SK-N-SH (cell line): ENCODE measurements at regions not wholly inside any gene's neighbourhood (a gene's known extent, or its start where the extent isn't known, plus 50 kb on each side); places are given as distances from the start of the nearest gene placed in this dataset.
A peak's percentile ranks its signal among the peaks of the same experiment; 100 is the strongest.

Experiments
- CTCF ChIA-PET: fragments of 300-600, 350-600 bp; formaldehyde crosslinking; extraction: SDS; loops from one replicate; lab custom pipeline; 2021; lab: Yijun Ruan, JAX
- POLR2A ChIA-PET: fragments of 350-600 bp; sonication (Branson Sonifier 250); formaldehyde crosslinking; extraction: SDS; loops from one replicate; lab custom pipeline; 2020; ENCODE audit warnings: antibody characterized with exemption, inconsistent platforms; lab: Yijun Ruan, JAX
- DNase-seq: peaks from one replicate; pipeline ENCODE4 v3.0.0; 2012
- H2AFZ ChIP-seq: fragments of 200-600 bp; sonication (generic); 2 replicates; pipeline ENCODE4 v1.8.1; 2016; ENCODE audit warnings: antibody characterized with exemption, mild to moderate bottlenecking, low read depth
- H3F3A ChIP-seq: fragments of 200-600 bp; sonication (generic); replicated peaks from 2 replicates; pipeline ENCODE3; 2016; ENCODE audit warnings: antibody characterized with exemption, mild to moderate bottlenecking; ENCODE audit not compliant: insufficient read depth
- H3K27ac ChIP-seq, 2 experiments: fragments of 200-500 bp in 1 of 2; fragments of 200-600 bp in 1 of 2; sonication (Bioruptor generic) in 1 of 2; sonication (generic), shearing (Covaris generic) in 1 of 2; 2 replicates each; pipeline versions ENCODE4 v1.5.1 to v1.6.1; 2014 to 2016; ENCODE audit warnings: low read depth in 2 of 2, inconsistent platforms in 1 of 2, low read length in 1 of 2, mild to moderate bottlenecking in 1 of 2, mixed read lengths in 1 of 2
- H3K27me3 ChIP-seq: fragments of 200-600 bp; sonication (generic), shearing (Covaris generic); 2 replicates; pipeline ENCODE4 v1.6.1; 2016; ENCODE audit warnings: mixed run types; ENCODE audit not compliant: insufficient read depth
- H3K36me3 ChIP-seq, 2 experiments: fragments of 200-500 bp in 1 of 2; fragments of 200-600 bp in 1 of 2; sonication (Bioruptor generic) in 1 of 2; sonication (generic) in 1 of 2; replicated peaks in 1 of 2; 2 replicates each; pipeline versions ENCODE3 to v1.5.1; 2014 to 2016; ENCODE audit warnings: low read length in 1 of 2, mild to moderate bottlenecking in 1 of 2; ENCODE audit not compliant: insufficient read depth in 2 of 2, control insufficient read depth in 1 of 2
- H3K4me1 ChIP-seq, 2 experiments: fragments of 200-500 bp in 1 of 2; fragments of 200-600 bp in 1 of 2; sonication (Bioruptor generic) in 1 of 2; sonication (generic), shearing (Covaris generic) in 1 of 2; 2 replicates each; pipeline versions ENCODE4 v1.5.1 to v1.6.1; 2014 to 2016; ENCODE audit warnings: low read depth in 1 of 2, low read length in 1 of 2, mixed run types in 1 of 2; ENCODE audit not compliant: insufficient read depth in 2 of 2, control insufficient read depth in 1 of 2
- H3K4me2 ChIP-seq: fragments of 200-600 bp; sonication (generic), shearing (Covaris generic); 2 replicates; pipeline ENCODE4 v1.6.1; 2017; ENCODE audit warnings: mixed run types
- H3K4me3 ChIP-seq, 2 experiments: fragments of 200-500 bp in 1 of 2; fragments of 200-600 bp in 1 of 2; sonication (Bioruptor generic) in 1 of 2; sonication (generic), shearing (Covaris generic) in 1 of 2; 2 replicates each; pipeline versions ENCODE4 v1.5.1 to v1.8.1; 2014 to 2016; ENCODE audit warnings: low read depth in 2 of 2, inconsistent platforms in 1 of 2, low read length in 1 of 2, mild to moderate bottlenecking in 1 of 2, mixed read lengths in 1 of 2, moderate library complexity in 1 of 2
- H3K79me2 ChIP-seq: fragments of 200-600 bp; sonication (generic); 2 replicates; pipeline ENCODE4 v1.8.1; 2017; ENCODE audit warnings: mild to moderate bottlenecking; ENCODE audit not compliant: insufficient read depth
- H3K9ac ChIP-seq: fragments of 200-600 bp; sonication (generic); 2 replicates; pipeline ENCODE4 v1.6.1; 2017; ENCODE audit warnings: mixed run types
- H3K9me2 ChIP-seq: fragments of 200-600 bp; sonication (generic); 2 replicates; pipeline ENCODE4 v1.6.1; 2017; ENCODE audit warnings: mixed run types
- H3K9me3 ChIP-seq: fragments of 200-600 bp; sonication (generic); 2 replicates; pipeline ENCODE4 v1.6.1; 2017; ENCODE audit warnings: mixed run types, mild to moderate bottlenecking, moderate library complexity
- H4K20me1 ChIP-seq: fragments of 200-600 bp; sonication (generic); 2 replicates; pipeline ENCODE4 v1.6.1; 2017; ENCODE audit warnings: mild to moderate bottlenecking, mixed run types; ENCODE audit not compliant: insufficient read depth
- CHD2 ChIP-seq: fragments of 150-350 bp; IDR thresholded peaks from 2 replicates; pipeline ENCODE4 v1.6.1; 2018; ENCODE audit warnings: low read length; ENCODE audit not compliant: partially characterized antibody
- ELF1 ChIP-seq: IDR thresholded peaks from 2 replicates; pipeline ENCODE4 v1.4.0; 2012
- EP300 ChIP-seq, 2 experiments: IDR thresholded peaks; 2 replicates each; pipeline versions ENCODE4 v1.4.0 to v1.6.1; 2012; ENCODE audit warnings: borderline replicate concordance in 1 of 2, low read depth in 1 of 2, low read length in 1 of 2
- FOSL2 ChIP-seq: IDR thresholded peaks from 2 replicates; pipeline ENCODE4 v1.4.0; 2012; ENCODE audit warnings: low read depth, mild to moderate bottlenecking, moderate library complexity, borderline replicate concordance
- FOXM1 ChIP-seq: IDR thresholded peaks from 2 replicates; pipeline ENCODE4 v1.4.0; 2012; ENCODE audit warnings: low read depth, mild to moderate bottlenecking
- GABPA ChIP-seq: IDR thresholded peaks from 2 replicates; pipeline ENCODE4 v1.4.0; 2012; ENCODE audit warnings: low read depth, mild to moderate bottlenecking
- JUND ChIP-seq: IDR thresholded peaks from 2 replicates; pipeline ENCODE4 v1.4.0; 2012
- MXI1 ChIP-seq: IDR thresholded peaks from 2 replicates; pipeline ENCODE4 v1.6.1; 2012; ENCODE audit warnings: mild to moderate bottlenecking, low read depth, low read length, improper control_type of control experiment
- NFIC ChIP-seq: IDR thresholded peaks from 2 replicates; pipeline ENCODE4 v1.4.0; 2012; ENCODE audit warnings: borderline replicate concordance
- NRF1 ChIP-seq: IDR thresholded peaks from 2 replicates; pipeline ENCODE4 v1.6.1; 2012; ENCODE audit warnings: low read depth, mild to moderate bottlenecking, low read length
- POLR2AphosphoS5 ChIP-seq: IDR thresholded peaks from 2 replicates; pipeline ENCODE4 v1.6.1; 2012; ENCODE audit warnings: low read depth, low read length
- RAD21 ChIP-seq: IDR thresholded peaks from 2 replicates; pipeline ENCODE4 v1.6.1; 2012; ENCODE audit warnings: mild to moderate bottlenecking, low read length
- RCOR1 ChIP-seq: fragments of 150-350 bp; IDR thresholded peaks from 2 replicates; pipeline ENCODE4 v1.6.1; 2017; ENCODE audit warnings: antibody characterized with exemption, low read length
- RFX5 ChIP-seq: IDR thresholded peaks from 2 replicates; pipeline ENCODE4 v1.6.1; 2012; ENCODE audit warnings: mild to moderate bottlenecking, improper control_type of control experiment, low read length
- SIN3A ChIP-seq: IDR thresholded peaks from 2 replicates; pipeline ENCODE4 v1.6.1; 2012; ENCODE audit warnings: low read depth, mild to moderate bottlenecking, low read length, moderate library complexity, borderline replicate concordance
- WGBS: methylation state at CpG from one replicate; pipeline ENCODE4 v1.1.6; 2017; ENCODE audit warnings: low lambda C conversion rate; 5-methylcytosine and 5-hydroxymethylcytosine counted together
- TF ChIP-seq, protein P1 (sequence below): IDR thresholded peaks from 2 replicates; pipeline ENCODE4 v1.4.0; 2012; ENCODE audit warnings: low read depth
- TF ChIP-seq, protein P2 (sequence below): fragments of 150-350 bp; IDR thresholded peaks from 2 replicates; pipeline ENCODE4 v1.6.1; 2016; ENCODE audit warnings: mild to moderate bottlenecking, low read depth, low read length
- TF ChIP-seq, protein P3 (sequence below): IDR thresholded peaks from 2 replicates; pipeline ENCODE4 v1.4.0; 2012; ENCODE audit warnings: low read depth, borderline replicate concordance
- TF ChIP-seq, protein P4 (sequence below): IDR thresholded peaks from 2 replicates; pipeline ENCODE4 v1.4.0; 2012; ENCODE audit warnings: low read depth, borderline replicate concordance

DNA sequence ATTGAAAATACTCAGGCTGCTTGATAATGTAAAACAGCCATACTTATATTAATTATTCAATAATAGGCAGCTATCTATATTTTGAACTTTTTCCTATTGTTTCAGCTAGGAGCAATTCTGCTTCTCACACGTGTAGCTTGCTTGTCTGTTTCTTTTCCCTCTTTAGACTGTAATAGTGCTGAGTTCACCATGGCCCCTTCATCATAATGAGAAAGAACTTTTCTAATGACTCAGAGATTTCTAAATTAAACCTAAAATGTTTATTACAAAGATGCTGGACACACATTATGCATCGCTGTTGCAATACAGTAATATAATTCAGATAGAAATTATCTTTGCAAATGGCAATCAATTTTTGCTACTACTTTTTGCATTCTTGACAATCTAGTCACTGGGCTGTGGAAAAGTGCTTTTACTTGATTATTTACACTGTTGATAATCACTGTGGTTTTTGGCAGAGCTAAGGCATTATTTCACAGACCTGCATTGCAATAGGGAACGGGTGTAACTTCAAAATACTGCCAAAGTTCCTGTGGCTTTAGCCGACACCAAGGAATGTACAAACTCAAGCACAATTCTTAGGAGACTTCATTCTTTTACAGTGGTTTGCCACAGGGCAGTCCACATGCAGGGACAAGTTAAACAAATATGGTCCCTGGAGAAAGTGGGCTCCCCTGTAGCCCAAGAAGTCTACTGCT is 281.0 kb upstream of the TBL1XR1 start (continued):
- peak; percentile 80 for TF ChIP-seq FOSL2
- TF ChIP-seq FOXM1 = peak; percentile 62; the same call in 1 of the 2 replicates
- TF ChIP-seq ELF1 = 0 out of 2 replicates have a peak, but pooled peaks have one; percentile 28
- TF ChIP-seq, protein P1, sequence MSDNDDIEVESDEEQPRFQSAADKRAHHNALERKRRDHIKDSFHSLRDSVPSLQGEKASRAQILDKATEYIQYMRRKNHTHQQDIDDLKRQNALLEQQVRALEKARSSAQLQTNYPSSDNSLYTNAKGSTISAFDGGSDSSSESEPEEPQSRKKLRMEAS = peak; percentile 18; the same call in 1 of the 2 replicates
- no peak for TF ChIP-seq SIN3A
- TF ChIP-seq, protein P2, sequence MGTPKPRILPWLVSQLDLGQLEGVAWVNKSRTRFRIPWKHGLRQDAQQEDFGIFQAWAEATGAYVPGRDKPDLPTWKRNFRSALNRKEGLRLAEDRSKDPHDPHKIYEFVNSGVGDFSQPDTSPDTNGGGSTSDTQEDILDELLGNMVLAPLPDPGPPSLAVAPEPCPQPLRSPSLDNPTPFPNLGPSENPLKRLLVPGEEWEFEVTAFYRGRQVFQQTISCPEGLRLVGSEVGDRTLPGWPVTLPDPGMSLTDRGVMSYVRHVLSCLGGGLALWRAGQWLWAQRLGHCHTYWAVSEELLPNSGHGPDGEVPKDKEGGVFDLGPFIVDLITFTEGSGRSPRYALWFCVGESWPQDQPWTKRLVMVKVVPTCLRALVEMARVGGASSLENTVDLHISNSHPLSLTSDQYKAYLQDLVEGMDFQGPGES = no peak
- TF ChIP-seq GABPA = peak; percentile 9; the same call in 1 of the 2 replicates
- TF ChIP-seq CHD2 = no peak
- TF ChIP-seq EP300 (IDR thresholded peaks at IDR 0.05; ENCODE audit: borderline replicate concordance in 1 of 2, low read depth in 1 of 2, low read length in 1 of 2) = peak in 1 of 2 experiments; percentile 93; a peak in 2 of 4 replicates
- TF ChIP-seq, protein P3, sequence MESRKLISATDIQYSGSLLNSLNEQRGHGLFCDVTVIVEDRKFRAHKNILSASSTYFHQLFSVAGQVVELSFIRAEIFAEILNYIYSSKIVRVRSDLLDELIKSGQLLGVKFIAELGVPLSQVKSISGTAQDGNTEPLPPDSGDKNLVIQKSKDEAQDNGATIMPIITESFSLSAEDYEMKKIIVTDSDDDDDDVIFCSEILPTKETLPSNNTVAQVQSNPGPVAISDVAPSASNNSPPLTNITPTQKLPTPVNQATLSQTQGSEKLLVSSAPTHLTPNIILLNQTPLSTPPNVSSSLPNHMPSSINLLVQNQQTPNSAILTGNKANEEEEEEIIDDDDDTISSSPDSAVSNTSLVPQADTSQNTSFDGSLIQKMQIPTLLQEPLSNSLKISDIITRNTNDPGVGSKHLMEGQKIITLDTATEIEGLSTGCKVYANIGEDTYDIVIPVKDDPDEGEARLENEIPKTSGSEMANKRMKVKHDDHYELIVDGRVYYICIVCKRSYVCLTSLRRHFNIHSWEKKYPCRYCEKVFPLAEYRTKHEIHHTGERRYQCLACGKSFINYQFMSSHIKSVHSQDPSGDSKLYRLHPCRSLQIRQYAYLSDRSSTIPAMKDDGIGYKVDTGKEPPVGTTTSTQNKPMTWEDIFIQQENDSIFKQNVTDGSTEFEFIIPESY = peak; percentile 85
- TF ChIP-seq NRF1 = no peak
- no peak for TF ChIP-seq RAD21
- TF ChIP-seq, protein P4, sequence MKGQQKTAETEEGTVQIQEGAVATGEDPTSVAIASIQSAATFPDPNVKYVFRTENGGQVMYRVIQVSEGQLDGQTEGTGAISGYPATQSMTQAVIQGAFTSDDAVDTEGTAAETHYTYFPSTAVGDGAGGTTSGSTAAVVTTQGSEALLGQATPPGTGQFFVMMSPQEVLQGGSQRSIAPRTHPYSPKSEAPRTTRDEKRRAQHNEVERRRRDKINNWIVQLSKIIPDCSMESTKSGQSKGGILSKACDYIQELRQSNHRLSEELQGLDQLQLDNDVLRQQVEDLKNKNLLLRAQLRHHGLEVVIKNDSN = 0 out of 2 replicates have a peak, but pooled peaks have one; percentile 15
- no peak for TF ChIP-seq RCOR1
- no peak for TF ChIP-seq RFX5
- TF ChIP-seq NFIC = peak; percentile 99
- peak; percentile 45; the same call in 1 of the 2 replicates for TF ChIP-seq POLR2AphosphoS5
- TF ChIP-seq MXI1 = no peak

DNA sequence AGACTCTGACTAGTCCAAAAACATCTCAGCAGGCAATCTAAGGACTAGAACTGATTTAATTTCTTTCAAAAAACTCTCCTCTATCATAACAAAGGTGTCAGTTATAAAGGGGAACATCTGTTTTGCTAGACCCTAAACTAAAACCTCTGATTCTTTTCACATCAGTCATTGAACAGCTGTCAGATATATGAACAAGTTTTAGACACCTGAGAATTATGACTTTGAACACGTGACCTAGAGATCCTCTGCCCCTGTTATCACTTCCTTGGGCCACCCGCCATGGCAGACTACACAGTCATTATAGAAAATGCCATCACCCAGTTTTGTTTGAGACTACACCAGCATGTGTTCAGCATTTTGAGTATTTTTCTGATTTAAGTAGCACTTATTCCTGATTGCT is 282.3 kb upstream of the TBL1XR1 start:
- Histone ChIP-seq H3K9me2 (no peaks in the 10 kb centered on the region), H3K9me3 (no peaks in the 10 kb centered on the region), H3K9ac (no peak overlapping the region), H3K79me2 (no peaks in the 10 kb centered on the region), H3K27ac (peak overlapping the region in 1 of 2 experiments; percentile 64; a peak in 1 of 4 replicates), H4K20me1 (no peaks in the 10 kb centered on the region), H3K4me1 (peaks cover 4 to 12% of the 10 kb centered on the region in 2 experiments; a peak in 3 of 4 replicates), H3K27me3 (no peaks in the 10 kb centered on the region), H3K4me2 (no peak overlapping the region), H3K36me3 (no peaks in the 10 kb centered on the region), H2AFZ (no peak overlapping the region), H3K4me3 (no peak overlapping the region), H3F3A (peaks cover 16% of the 10 kb centered on the region)
- ChIA-PET CTCF (no interaction called here), POLR2A (no interaction called here)
- WGBS = 87% methylated on average over 2 of the region's 2 CpGs
- no peak for DNase-seq
- TF ChIP-seq RFX5 = no peak
- TF ChIP-seq MXI1 = no peak
- TF ChIP-seq GABPA = no peak
- TF ChIP-seq EP300 (IDR thresholded peaks at IDR 0.05; ENCODE audit: borderline replicate concordance in 1 of 2, low read depth in 1 of 2, low read length in 1 of 2) = no peak
- TF ChIP-seq ELF1 = no peak
- TF ChIP-seq FOXM1 = no peak
- TF ChIP-seq NFIC = no peak
- TF ChIP-seq, protein P1 = no peak
- no peak for TF ChIP-seq RCOR1
- no peak for TF ChIP-seq JUND
- TF ChIP-seq RAD21 = no peak
- TF ChIP-seq, protein P4 = no peak
